CD14-positive monocyte (primary cell): ENCODE measurements at regions not wholly inside any gene's neighbourhood (a gene's known extent, or its start where the extent isn't known, plus 50 kb on each side); places are given as distances from the start of the nearest gene placed in this dataset.

Experiments used
- DNase-seq, 3 donors: peaks; one replicate each; pipeline ENCODE4 v3.0.0-alpha.2; 2011 to 2022
- H2AFZ ChIP-seq: 2 replicates; pipeline ENCODE4 v1.6.0; 2012; ENCODE audit warnings: mild to moderate bottlenecking, low read depth, low read length, inconsistent platforms; ENCODE audit not compliant: insufficient read depth, poor library complexity, severe bottlenecking
- H3K27ac ChIP-seq, 2 donors: 1 replicate in 1 of 2; 2 replicates in 1 of 2; pipeline ENCODE4 v1.5.1; 2012 to 2013; ENCODE audit warnings: low read length in 2 of 2, control low read depth in 1 of 2, inconsistent platforms in 1 of 2, low read depth in 1 of 2, mild to moderate bottlenecking in 1 of 2
- H3K27me3 ChIP-seq, 2 donors: one replicate each; pipeline versions ENCODE4 v1.6.0 to v1.6.1; 2011 to 2013; ENCODE audit warnings: low read length in 2 of 2; ENCODE audit not compliant: control insufficient read depth in 2 of 2, insufficient read depth in 2 of 2
- H3K36me3 ChIP-seq, 2 donors: replicated peaks in 1 of 2; 1 replicate in 1 of 2; 2 replicates in 1 of 2; pipeline versions ENCODE4 v1.5.1 to v1.6.1; 2012 to 2013; ENCODE audit warnings: low read length in 2 of 2, control low read depth in 1 of 2, inconsistent platforms in 1 of 2, mild to moderate bottlenecking in 1 of 2; ENCODE audit not compliant: insufficient read depth in 2 of 2, control insufficient read depth in 1 of 2
- H3K4me1 ChIP-seq, 2 donors: 1 replicate in 1 of 2; 2 replicates in 1 of 2; pipeline versions ENCODE4 v1.5.1 to v1.6.1; 2012 to 2013; ENCODE audit warnings: low read length in 2 of 2, control low read depth in 1 of 2, inconsistent platforms in 1 of 2, mild to moderate bottlenecking in 1 of 2, moderate library complexity in 1 of 2; ENCODE audit not compliant: insufficient read depth in 2 of 2, control insufficient read depth in 1 of 2
- H3K4me2 ChIP-seq: replicated peaks from 2 replicates; pipeline ENCODE3; 2012; ENCODE audit warnings: low read length, moderate library complexity, mild to moderate bottlenecking; ENCODE audit not compliant: poor library complexity, severe bottlenecking; ENCODE audit errors: extremely low read depth
- H3K4me3 ChIP-seq, 3 experiments: fragments of 200-600 bp in 1 of 3; sonication (generic) in 1 of 3; replicated peaks in 1 of 3; 1 replicate in 2 of 3; 2 replicates in 1 of 3; pipeline ENCODE4 v1.5.1; 2011 to 2013; ENCODE audit warnings: low read length in 3 of 3, mild to moderate bottlenecking in 3 of 3, control low read depth in 2 of 3, low read depth in 2 of 3, inconsistent platforms in 1 of 3, moderate library complexity in 1 of 3
- H3K79me2 ChIP-seq: 2 replicates; pipeline ENCODE4 v1.6.0; 2012; ENCODE audit warnings: mild to moderate bottlenecking, control low read depth, inconsistent platforms, low read length, moderate library complexity; ENCODE audit not compliant: insufficient read depth
- H3K9ac ChIP-seq: 2 replicates; pipeline ENCODE4 v1.6.0; 2017; ENCODE audit warnings: low read length, mild to moderate bottlenecking; ENCODE audit not compliant: insufficient read depth, poor library complexity, severe bottlenecking
- H3K9me3 ChIP-seq, 2 donors: replicated peaks in 1 of 2; 1 replicate in 1 of 2; 2 replicates in 1 of 2; pipeline versions ENCODE4 v1.5.1 to v1.6.1; 2012 to 2013; ENCODE audit warnings: low read length in 2 of 2, control low read depth in 1 of 2; ENCODE audit not compliant: control insufficient read depth in 1 of 2, insufficient read depth in 1 of 2
- H4K20me1 ChIP-seq: 2 replicates; pipeline ENCODE4 v1.6.0; 2012; ENCODE audit warnings: mild to moderate bottlenecking, low read length, control low read depth, moderate library complexity; ENCODE audit not compliant: insufficient read depth
- H3K27ac Mint-ChIP-seq, 7 donors: one replicate each; pipeline ENCODE4 v1.8.0; 2020; ENCODE audit warnings: mild to moderate bottlenecking in 7 of 7, mixed read lengths in 7 of 7, moderate library complexity in 6 of 7, inconsistent platforms in 2 of 7
- H3K27me3 Mint-ChIP-seq, 3 donors: one replicate each; pipeline ENCODE4 v1.8.0; 2021 to 2022; ENCODE audit warnings: low read depth in 3 of 3, mild to moderate bottlenecking in 3 of 3, mixed read lengths in 3 of 3, moderate library complexity in 3 of 3, inconsistent platforms in 1 of 3
- H3K36me3 Mint-ChIP-seq, 2 donors: one replicate each; pipeline ENCODE4 v1.8.0; 2020; ENCODE audit warnings: mixed read lengths in 2 of 2, inconsistent platforms in 1 of 2, mild to moderate bottlenecking in 1 of 2
- H3K4me1 Mint-ChIP-seq: one replicate; pipeline ENCODE4 v1.8.0; 2020; ENCODE audit warnings: mild to moderate bottlenecking, mixed read lengths
- H3K4me3 Mint-ChIP-seq, 2 donors: one replicate each; pipeline ENCODE4 v1.8.0; 2020; ENCODE audit warnings: mild to moderate bottlenecking in 2 of 2, mixed read lengths in 2 of 2, moderate library complexity in 1 of 2
- H3K9me3 Mint-ChIP-seq, 7 donors: one replicate each; pipeline ENCODE4 v1.8.0; 2020 to 2022; ENCODE audit warnings: mixed read lengths in 7 of 7, mild to moderate bottlenecking in 6 of 7, moderate library complexity in 6 of 7, inconsistent platforms in 2 of 7
- WGBS: methylation state at CpG from one replicate; pipeline ENCODE4 v1.1.5; 2013; ENCODE audit warnings: missing lambda C conversion rate; ENCODE audit not compliant: insufficient coverage; 5-methylcytosine and 5-hydroxymethylcytosine counted together
- intact Hi-C, 2 donors: fragments of 100-400 bp; cut with micrococcal nuclease; formaldehyde crosslinking; loops; one replicate each; pipeline versions ENCODE4 v1.15.0 to v1.15.1; 2023
- TF ChIP-seq, protein P1 (sequence below): fragments of 200-600 bp; IDR thresholded peaks from one replicate; pipeline ENCODE4 v1.8.0; 2022; ENCODE audit warnings: antibody characterized with exemption, mild to moderate bottlenecking

DNA sequence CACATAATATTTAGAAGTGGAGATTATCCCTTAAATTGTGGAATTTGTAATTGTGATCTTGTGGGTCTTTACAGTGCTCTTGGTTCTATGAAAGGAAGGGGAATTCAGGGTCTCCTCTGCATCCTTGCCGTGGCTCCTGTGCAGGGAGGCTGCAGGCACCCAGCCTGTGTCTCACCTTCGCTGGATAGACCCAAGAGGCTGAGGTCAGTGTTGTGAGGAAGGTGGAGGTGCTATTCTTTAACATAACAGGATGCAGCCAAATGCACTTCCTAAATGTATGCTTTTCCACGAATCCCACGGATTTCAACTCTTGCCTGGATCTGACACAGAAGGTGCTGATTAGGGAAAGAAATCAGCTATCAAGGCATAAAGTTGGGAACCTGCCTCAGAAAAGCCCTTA, 69.5 kb downstream of the TMEM18 start:
- Histone ChIP-seq H3K9me3 (no peaks in the 10 kb centered on the region), H4K20me1 (no peaks in the 10 kb centered on the region), H3K4me1 (no peaks in the 10 kb centered on the region), H2AFZ (no peak overlapping the region), H3K27ac (no peak overlapping the region), H3K9ac (no peak overlapping the region), H3K36me3 (no peaks in the 10 kb centered on the region), H3K4me2 (no peak overlapping the region), H3K4me3 (no peak overlapping the region), H3K27me3 (no peaks in the 10 kb centered on the region), H3K79me2 (no peaks in the 10 kb centered on the region)
- TF ChIP-seq, protein P1, sequence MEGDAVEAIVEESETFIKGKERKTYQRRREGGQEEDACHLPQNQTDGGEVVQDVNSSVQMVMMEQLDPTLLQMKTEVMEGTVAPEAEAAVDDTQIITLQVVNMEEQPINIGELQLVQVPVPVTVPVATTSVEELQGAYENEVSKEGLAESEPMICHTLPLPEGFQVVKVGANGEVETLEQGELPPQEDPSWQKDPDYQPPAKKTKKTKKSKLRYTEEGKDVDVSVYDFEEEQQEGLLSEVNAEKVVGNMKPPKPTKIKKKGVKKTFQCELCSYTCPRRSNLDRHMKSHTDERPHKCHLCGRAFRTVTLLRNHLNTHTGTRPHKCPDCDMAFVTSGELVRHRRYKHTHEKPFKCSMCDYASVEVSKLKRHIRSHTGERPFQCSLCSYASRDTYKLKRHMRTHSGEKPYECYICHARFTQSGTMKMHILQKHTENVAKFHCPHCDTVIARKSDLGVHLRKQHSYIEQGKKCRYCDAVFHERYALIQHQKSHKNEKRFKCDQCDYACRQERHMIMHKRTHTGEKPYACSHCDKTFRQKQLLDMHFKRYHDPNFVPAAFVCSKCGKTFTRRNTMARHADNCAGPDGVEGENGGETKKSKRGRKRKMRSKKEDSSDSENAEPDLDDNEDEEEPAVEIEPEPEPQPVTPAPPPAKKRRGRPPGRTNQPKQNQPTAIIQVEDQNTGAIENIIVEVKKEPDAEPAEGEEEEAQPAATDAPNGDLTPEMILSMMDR = no peak
- H3K4me3 Mint-ChIP-seq = no peak overlapping the region
- no peak overlapping the region for H3K27ac Mint-ChIP-seq
- H3K36me3 Mint-ChIP-seq = no peaks in the 10 kb centered on the region
- WGBS = 82% methylated on average over 3 of the region's 4 CpGs
- peaks cover 0 to 4% (median 0%) of the 10 kb centered on the region in 7 donors for H3K9me3 Mint-ChIP-seq
- H3K27me3 Mint-ChIP-seq = peaks cover 0 to 2% (median 0%) of the 10 kb centered on the region in 3 donors
- DNase-seq = no peak
- H3K4me1 Mint-ChIP-seq = no peaks in the 10 kb centered on the region
- intact Hi-C loops = no loop called here

DNA sequence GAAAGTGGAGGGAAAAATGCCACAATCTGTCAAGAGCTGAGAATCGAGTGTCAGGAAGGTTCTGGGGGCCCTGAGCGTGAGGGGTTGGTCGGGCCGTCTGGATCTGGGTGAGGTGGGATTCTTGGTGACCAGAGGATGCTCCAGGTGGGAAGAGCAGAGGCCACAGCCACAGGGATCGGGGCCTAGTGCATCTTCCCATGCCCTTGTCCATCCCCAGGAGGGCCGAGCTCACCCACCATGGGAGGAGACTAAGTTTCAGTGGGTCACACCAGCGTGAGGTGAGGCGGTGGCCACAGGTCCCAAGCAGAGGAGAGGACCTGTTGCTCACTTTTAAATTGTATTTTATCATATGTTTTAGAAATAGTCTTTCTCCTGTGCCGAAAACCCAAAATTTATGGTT, 70.0 kb downstream of the TMEM18 start:
- intact Hi-C loops = no loop called here
- H3K9me3 Mint-ChIP-seq = peaks cover 0 to 4% (median 0%) of the 10 kb centered on the region in 7 donors
- H3K27ac Mint-ChIP-seq = no peak overlapping the region
- H3K4me2 ChIP-seq = no peak overlapping the region
- H2AFZ ChIP-seq = no peak overlapping the region
- no peak overlapping the region for H3K27ac ChIP-seq
- no peaks in the 10 kb centered on the region for H3K36me3 Mint-ChIP-seq
- no peaks in the 10 kb centered on the region for H3K27me3 ChIP-seq
- H3K27me3 Mint-ChIP-seq = peaks cover 0 to 2% (median 0%) of the 10 kb centered on the region in 3 donors
- no peak for DNase-seq
- no peaks in the 10 kb centered on the region for H3K4me1 Mint-ChIP-seq
- no peaks in the 10 kb centered on the region for H4K20me1 ChIP-seq
- TF ChIP-seq, protein P1 = no peak
- no peak overlapping the region for H3K9ac ChIP-seq
- no peak overlapping the region for H3K4me3 Mint-ChIP-seq
- no peaks in the 10 kb centered on the region for H3K36me3 ChIP-seq
- no peaks in the 10 kb centered on the region for H3K79me2 ChIP-seq
- H3K4me3 ChIP-seq = no peak overlapping the region
- 86% methylated on average over 4 of the region's 9 CpGs for WGBS
- no peaks in the 10 kb centered on the region for H3K9me3 ChIP-seq
- no peaks in the 10 kb centered on the region for H3K4me1 ChIP-seq
